ENCODE measurements at regions not wholly inside any gene's neighbourhood (a gene's known extent, or its start where the extent isn't known, plus 50 kb on each side); places are given as distances from the start of the nearest gene placed in this dataset.
"Not testable (repeated sequence)": the region's sequence is repeated elsewhere in the genome, so short reads cannot be mapped to it uniquely, and the experiment has no call there.

GRCh38 chr2:132009177-132009873 lies 152.4 kb downstream of the ANKRD30BL start:
- no peak overlapping the region for H3K27ac ChIP-seq

GRCh38 chr2:131990751-131991150 lies 171.0 kb downstream of the ANKRD30BL start:
- H3K4me3 ChIP-seq; DNase-seq; H3K4me1 ChIP-seq; intact Hi-C loops (cut with DNase I; ENCODE audit: low total_unique reads); in situ Hi-C loops (cut with MboI; ENCODE audit: low pct_ligation_motif_present in 1 of 4, low pct_unique_long_range_greater_than_20kb in 1 of 4, low sequenced_read_pairs in 3 of 4); H3K27ac ChIP-seq; H3K36me3 ChIP-seq; H3K27me3 ChIP-seq; H3K9me3 ChIP-seq: not testable (repeated sequence)
- 50% methylated on average over 1 of the region's 1 CpG; no CpG with 5 or more reads in 1 of the 2 donors for WGBS, 2 donors (ENCODE audit: low coverage in 1 of 2)

More at GRCh38 chr2:132009177-132009873, 152.4 kb downstream of the ANKRD30BL start:
- Histone ChIP-seq H3K9me3 (no peaks in the 10 kb centered on the region), H3K4me3 (peak overlapping the region in 2 of 4 donors; percentile 22 to 40), H3K4me1 (peaks cover 0 to 6% (median 3%) of the 10 kb centered on the region in 4 donors), H3K27me3 (peaks cover 24% of the 10 kb centered on the region), H3K36me3 (no peaks in the 10 kb centered on the region)
- intact Hi-C loops (cut with DNase I; ENCODE audit: low total_unique reads) (no loop called here), in situ Hi-C loops (cut with MboI; ENCODE audit: low pct_ligation_motif_present in 1 of 4, low pct_unique_long_range_greater_than_20kb in 1 of 4, low sequenced_read_pairs in 3 of 4) (no loop called here)
- WGBS, 2 donors (ENCODE audit: low coverage in 1 of 2): 9 to 11% methylated on average over 11 to 13 of the region's 13 CpGs
- TF ChIP-seq POLR2AphosphoS5 (IDR thresholded peaks at IDR 0.05): no peak
- TF ChIP-seq, protein P1, sequence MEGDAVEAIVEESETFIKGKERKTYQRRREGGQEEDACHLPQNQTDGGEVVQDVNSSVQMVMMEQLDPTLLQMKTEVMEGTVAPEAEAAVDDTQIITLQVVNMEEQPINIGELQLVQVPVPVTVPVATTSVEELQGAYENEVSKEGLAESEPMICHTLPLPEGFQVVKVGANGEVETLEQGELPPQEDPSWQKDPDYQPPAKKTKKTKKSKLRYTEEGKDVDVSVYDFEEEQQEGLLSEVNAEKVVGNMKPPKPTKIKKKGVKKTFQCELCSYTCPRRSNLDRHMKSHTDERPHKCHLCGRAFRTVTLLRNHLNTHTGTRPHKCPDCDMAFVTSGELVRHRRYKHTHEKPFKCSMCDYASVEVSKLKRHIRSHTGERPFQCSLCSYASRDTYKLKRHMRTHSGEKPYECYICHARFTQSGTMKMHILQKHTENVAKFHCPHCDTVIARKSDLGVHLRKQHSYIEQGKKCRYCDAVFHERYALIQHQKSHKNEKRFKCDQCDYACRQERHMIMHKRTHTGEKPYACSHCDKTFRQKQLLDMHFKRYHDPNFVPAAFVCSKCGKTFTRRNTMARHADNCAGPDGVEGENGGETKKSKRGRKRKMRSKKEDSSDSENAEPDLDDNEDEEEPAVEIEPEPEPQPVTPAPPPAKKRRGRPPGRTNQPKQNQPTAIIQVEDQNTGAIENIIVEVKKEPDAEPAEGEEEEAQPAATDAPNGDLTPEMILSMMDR (IDR thresholded peaks at IDR 0.05): no peak
- TF ChIP-seq POLR2A (IDR thresholded peaks at IDR 0.05): no peak
- TF ChIP-seq EP300 (IDR thresholded peaks at IDR 0.05; ENCODE audit: low read depth): no peak
- DNase-seq: no peak

GRCh38 chr2:131966671-131967070 lies 195.1 kb downstream of the ANKRD30BL start:
- H3K27me3 ChIP-seq; H3K4me3 ChIP-seq; intact Hi-C loops (cut with DNase I; ENCODE audit: low total_unique reads); in situ Hi-C loops (cut with MboI; ENCODE audit: low pct_ligation_motif_present in 1 of 4, low pct_unique_long_range_greater_than_20kb in 1 of 4, low sequenced_read_pairs in 3 of 4); DNase-seq; H3K4me1 ChIP-seq; H3K36me3 ChIP-seq; H3K27ac ChIP-seq; H3K9me3 ChIP-seq: not testable (repeated sequence)
- 75 to 87% methylated on average over 2 to 10 of the region's 10 CpGs for WGBS, 2 donors (ENCODE audit: low coverage in 1 of 2)

DNA sequence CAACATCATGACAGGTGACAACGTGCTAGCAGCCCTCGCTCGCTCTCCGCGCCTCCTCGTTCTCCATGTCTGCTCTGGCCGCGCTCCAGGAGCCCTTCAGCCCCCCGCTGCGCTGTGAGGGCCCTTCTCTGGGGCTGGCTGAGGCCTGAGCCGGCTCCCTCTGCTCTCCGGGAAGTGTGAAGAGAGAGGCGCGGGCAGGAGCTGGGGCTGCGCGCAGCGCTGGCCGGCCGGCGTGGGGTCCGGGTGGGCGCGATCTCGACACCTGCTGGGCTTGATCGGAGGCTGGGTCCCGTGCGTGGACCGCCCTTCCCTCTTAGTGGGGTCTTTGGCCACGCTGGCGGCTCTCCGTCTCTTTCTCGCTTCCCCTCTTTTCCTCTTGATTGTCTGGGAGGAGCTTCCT lies 195.5 kb downstream of the ANKRD30BL start:
- H3K27me3 ChIP-seq: no peaks in the 10 kb centered on the region
- H3K36me3 ChIP-seq: no peaks in the 10 kb centered on the region
- no peak overlapping the region for H3K27ac ChIP-seq
- TF ChIP-seq, protein P1 (IDR thresholded peaks at IDR 0.05): no peak
- TF ChIP-seq EP300 (IDR thresholded peaks at IDR 0.05; ENCODE audit: low read depth) (no peak), POLR2A (IDR thresholded peaks at IDR 0.05) (no peak), POLR2AphosphoS5 (IDR thresholded peaks at IDR 0.05) (no peak)
- H3K9me3 ChIP-seq: no peaks in the 10 kb centered on the region
- H3K4me1 ChIP-seq: no peaks in the 10 kb centered on the region
- 90 to 91% methylated on average over 8 to 32 of the region's 32 CpGs for WGBS, 2 donors (ENCODE audit: low coverage in 1 of 2)
- intact Hi-C loops (cut with DNase I; ENCODE audit: low total_unique reads): no loop called here
- no peak overlapping the region for H3K4me3 ChIP-seq
- in situ Hi-C loops (cut with MboI; ENCODE audit: low pct_ligation_motif_present in 1 of 4, low pct_unique_long_range_greater_than_20kb in 1 of 4, low sequenced_read_pairs in 3 of 4): no loop called here
- no peak for DNase-seq

DNA sequence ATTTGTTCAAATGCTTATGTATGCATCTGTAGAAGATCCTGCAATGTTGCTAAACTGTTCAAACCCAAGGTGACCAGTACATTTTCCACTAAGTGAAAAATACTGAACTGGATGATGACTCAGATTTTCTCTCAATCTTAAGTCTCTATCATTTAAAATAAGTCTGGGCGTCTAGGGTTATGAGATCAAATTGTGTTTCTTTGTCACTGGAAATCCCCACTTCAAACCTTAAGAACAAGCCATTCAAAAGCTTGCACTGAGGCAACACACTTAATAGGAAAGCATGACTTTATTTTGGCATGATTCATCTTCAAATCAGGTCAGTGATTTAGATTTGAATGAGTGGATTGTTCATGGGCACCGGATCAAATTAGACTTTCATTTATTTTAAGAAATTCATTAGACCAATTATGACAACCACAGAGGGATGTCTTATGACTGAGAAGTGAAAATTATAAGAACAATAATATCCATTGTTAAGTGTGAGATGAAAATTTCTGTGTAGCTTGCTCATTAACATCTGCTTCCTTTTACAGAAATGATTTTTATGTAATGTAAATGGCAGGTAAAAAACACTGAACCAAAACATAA lies 203.6 kb downstream of the ANKRD30BL start:
- H3K9me3 ChIP-seq; H3K27me3 ChIP-seq; H3K36me3 ChIP-seq; H3K27ac ChIP-seq; in situ Hi-C loops (cut with MboI; ENCODE audit: low pct_ligation_motif_present in 1 of 4, low pct_unique_long_range_greater_than_20kb in 1 of 4, low sequenced_read_pairs in 3 of 4); intact Hi-C loops (cut with DNase I; ENCODE audit: low total_unique reads); H3K4me3 ChIP-seq; DNase-seq; H3K4me1 ChIP-seq: not testable (repeated sequence)
- 52 to 66% methylated on average over 2 of the region's 2 CpGs for WGBS, 2 donors (ENCODE audit: low coverage in 1 of 2)

DNA sequence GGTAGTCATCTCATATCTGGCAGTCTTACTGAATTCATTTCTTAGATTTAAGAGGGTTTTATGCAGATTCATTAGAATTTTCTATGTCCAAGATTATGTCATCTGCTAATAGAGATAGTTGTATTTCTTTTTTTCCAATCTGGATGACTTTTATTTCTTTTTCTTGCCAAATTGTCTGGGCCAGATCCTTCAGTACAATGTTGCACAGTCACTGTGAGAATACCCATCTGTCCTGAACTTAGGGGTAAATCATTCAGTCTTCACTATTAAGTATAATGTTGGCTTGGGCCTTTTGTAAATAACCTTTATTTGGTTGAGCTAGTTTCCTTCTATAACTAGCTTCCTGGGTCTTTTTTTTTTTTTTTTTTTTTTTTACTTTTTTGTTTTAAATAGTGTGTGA lies 213.1 kb downstream of the ANKRD30BL start:
- H3K4me1 ChIP-seq; H3K4me3 ChIP-seq; H3K36me3 ChIP-seq; in situ Hi-C loops (cut with MboI; ENCODE audit: low pct_ligation_motif_present in 1 of 4, low pct_unique_long_range_greater_than_20kb in 1 of 4, low sequenced_read_pairs in 3 of 4); H3K9me3 ChIP-seq; H3K27ac ChIP-seq; intact Hi-C loops (cut with DNase I; ENCODE audit: low total_unique reads); DNase-seq; H3K27me3 ChIP-seq: not testable (repeated sequence)

GRCh38 chr2:131923287-131923686 lies 238.5 kb downstream of the ANKRD30BL start:
- H3K27me3 ChIP-seq; intact Hi-C loops (cut with DNase I; ENCODE audit: low total_unique reads); H3K36me3 ChIP-seq; in situ Hi-C loops (cut with MboI; ENCODE audit: low pct_ligation_motif_present in 1 of 4, low pct_unique_long_range_greater_than_20kb in 1 of 4, low sequenced_read_pairs in 3 of 4); DNase-seq; H3K4me3 ChIP-seq; H3K4me1 ChIP-seq; H3K9me3 ChIP-seq; H3K27ac ChIP-seq: not testable (repeated sequence)
- 43 to 73% methylated on average over 1 of the region's 1 CpG for WGBS, 2 donors (ENCODE audit: low coverage in 1 of 2)

- intact Hi-C loops (cut with DNase I; ENCODE audit: low total_unique reads); DNase-seq; H3K9me3 ChIP-seq; H3K27ac ChIP-seq; in situ Hi-C loops (cut with MboI; ENCODE audit: low pct_ligation_motif_present in 1 of 4, low pct_unique_long_range_greater_than_20kb in 1 of 4, low sequenced_read_pairs in 3 of 4); H3K4me3 ChIP-seq; H3K36me3 ChIP-seq; H3K4me1 ChIP-seq; H3K27me3 ChIP-seq: not testable (repeated sequence)
- WGBS, 2 donors (ENCODE audit: low coverage in 1 of 2): 50% methylated on average over 2 of the region's 2 CpGs; no CpG with 5 or more reads in 1 of the 2 donors
These were observed 238.9 kb downstream of the ANKRD30BL start for GRCh38 chr2:131922854-131923253.

All from transverse colon (tissue), 4 donors.